ENCODE measurements at regions not wholly inside any gene's neighbourhood (a gene's known extent, or its start where the extent isn't known, plus 50 kb on each side); places are given as distances from the start of the nearest gene placed in this dataset.

DNA sequence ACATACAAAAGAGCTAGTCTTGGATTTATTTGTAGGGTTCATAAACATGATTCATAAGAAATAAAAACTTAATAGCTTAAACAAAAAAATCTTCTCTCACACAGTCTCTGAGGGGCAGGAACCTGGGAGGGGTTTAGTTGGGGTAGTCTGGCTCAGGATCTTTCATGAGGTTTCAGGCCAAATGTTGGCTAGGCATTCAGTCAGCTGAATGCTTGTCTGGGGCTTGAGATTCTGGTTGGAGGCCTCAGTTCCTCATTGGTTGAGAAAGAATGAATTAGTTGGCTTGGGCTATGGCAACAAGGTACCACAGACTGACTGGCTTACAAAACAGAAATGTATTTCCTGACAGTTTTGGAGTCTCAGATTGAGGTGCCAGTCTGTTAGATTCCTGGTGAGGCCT, 74.3 kb downstream of the ANKRD7 start:
- H3K27ac ChIP-seq (ENCODE audit: low read depth, low read length): no peak overlapping the region
- TF ChIP-seq EZH2phosphoT487 (conservative IDR thresholded peaks at IDR 0.05; ENCODE audit: low read length): no peak
- TF ChIP-seq, protein P1, sequence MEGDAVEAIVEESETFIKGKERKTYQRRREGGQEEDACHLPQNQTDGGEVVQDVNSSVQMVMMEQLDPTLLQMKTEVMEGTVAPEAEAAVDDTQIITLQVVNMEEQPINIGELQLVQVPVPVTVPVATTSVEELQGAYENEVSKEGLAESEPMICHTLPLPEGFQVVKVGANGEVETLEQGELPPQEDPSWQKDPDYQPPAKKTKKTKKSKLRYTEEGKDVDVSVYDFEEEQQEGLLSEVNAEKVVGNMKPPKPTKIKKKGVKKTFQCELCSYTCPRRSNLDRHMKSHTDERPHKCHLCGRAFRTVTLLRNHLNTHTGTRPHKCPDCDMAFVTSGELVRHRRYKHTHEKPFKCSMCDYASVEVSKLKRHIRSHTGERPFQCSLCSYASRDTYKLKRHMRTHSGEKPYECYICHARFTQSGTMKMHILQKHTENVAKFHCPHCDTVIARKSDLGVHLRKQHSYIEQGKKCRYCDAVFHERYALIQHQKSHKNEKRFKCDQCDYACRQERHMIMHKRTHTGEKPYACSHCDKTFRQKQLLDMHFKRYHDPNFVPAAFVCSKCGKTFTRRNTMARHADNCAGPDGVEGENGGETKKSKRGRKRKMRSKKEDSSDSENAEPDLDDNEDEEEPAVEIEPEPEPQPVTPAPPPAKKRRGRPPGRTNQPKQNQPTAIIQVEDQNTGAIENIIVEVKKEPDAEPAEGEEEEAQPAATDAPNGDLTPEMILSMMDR (IDR thresholded peaks at IDR 0.05; ENCODE audit: insufficient read depth, low read length, poor library complexity, severe bottlenecking): no peak
- H3K9me3 ChIP-seq (ENCODE audit: insufficient read depth, low read length): no peaks in the 10 kb centered on the region
- no peaks in the 10 kb centered on the region for H4K20me1 ChIP-seq (ENCODE audit: low read depth, low read length)
- H3K4me2 ChIP-seq (ENCODE audit: low read depth, low read length, poor library complexity, severe bottlenecking): no peak overlapping the region
- H2AFZ ChIP-seq (ENCODE audit: low read depth, low read length, severe bottlenecking): no peak overlapping the region
- H3K79me2 ChIP-seq (ENCODE audit: insufficient read depth, low read length): no peaks in the 10 kb centered on the region
- H3K27me3 ChIP-seq (ENCODE audit: low read length): no peaks in the 10 kb centered on the region
- H3K4me3 ChIP-seq (ENCODE audit: insufficient read depth, low read length, poor library complexity, severe bottlenecking): no peak overlapping the region
- no peaks in the 10 kb centered on the region for H3F3A ChIP-seq (ENCODE audit: insufficient read depth)
- no peak overlapping the region for H3K9ac ChIP-seq (ENCODE audit: low read length)
- no peaks in the 10 kb centered on the region for H3K9me2 ChIP-seq (replicated peaks; ENCODE audit: insufficient read depth, low read length)
- no peaks in the 10 kb centered on the region for H3K36me3 ChIP-seq (ENCODE audit: low read length)

DNA sequence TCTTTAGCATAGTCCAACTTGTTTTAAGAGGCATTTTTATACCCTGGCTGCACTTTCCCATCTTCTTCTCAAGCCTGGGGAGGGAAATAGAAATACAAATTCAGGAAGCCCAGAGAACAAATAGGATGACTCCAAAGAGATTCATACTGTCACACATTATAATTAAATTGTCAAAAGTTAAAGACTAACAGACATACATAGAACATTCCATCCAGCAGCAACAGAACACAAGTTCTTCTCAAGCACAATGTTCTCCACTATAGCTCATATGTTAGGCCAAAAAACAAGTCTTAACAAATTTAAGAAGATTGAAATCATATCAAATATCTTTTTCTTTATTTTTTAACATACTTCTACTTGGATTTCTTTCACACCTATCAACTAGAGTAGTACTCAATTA, 75.7 kb downstream of the ANKRD7 start:
- H3K79me2 ChIP-seq (ENCODE audit: insufficient read depth, low read length): no peaks in the 10 kb centered on the region

GRCh38 chr7:118304100-118304499, 79.6 kb downstream of the ANKRD7 start:
- H3K79me2 ChIP-seq (ENCODE audit: insufficient read depth, low read length): no peaks in the 10 kb centered on the region
- TF ChIP-seq, protein P1 (IDR thresholded peaks at IDR 0.05; ENCODE audit: insufficient read depth, low read length, poor library complexity, severe bottlenecking): no peak
- no peak for TF ChIP-seq EZH2phosphoT487 (conservative IDR thresholded peaks at IDR 0.05; ENCODE audit: low read length)
- no peak overlapping the region for H2AFZ ChIP-seq (ENCODE audit: low read depth, low read length, severe bottlenecking)
- H3K27ac ChIP-seq (ENCODE audit: low read depth, low read length): no peak overlapping the region
- no peaks in the 10 kb centered on the region for H3K27me3 ChIP-seq (ENCODE audit: low read length)
- H3K36me3 ChIP-seq (ENCODE audit: low read length): no peaks in the 10 kb centered on the region
- H3F3A ChIP-seq (ENCODE audit: insufficient read depth): no peaks in the 10 kb centered on the region
- H3K9me2 ChIP-seq (replicated peaks; ENCODE audit: insufficient read depth, low read length): no peaks in the 10 kb centered on the region
- H3K4me3 ChIP-seq (ENCODE audit: insufficient read depth, low read length, poor library complexity, severe bottlenecking): no peak overlapping the region
- H4K20me1 ChIP-seq (ENCODE audit: low read depth, low read length): no peaks in the 10 kb centered on the region
- no peaks in the 10 kb centered on the region for H3K9me3 ChIP-seq (ENCODE audit: insufficient read depth, low read length)
- H3K9ac ChIP-seq (ENCODE audit: low read length): no peak overlapping the region
- H3K4me2 ChIP-seq (ENCODE audit: low read depth, low read length, poor library complexity, severe bottlenecking): no peak overlapping the region

More for the DNA sequence above, 75.7 kb downstream of the ANKRD7 start:
- Histone ChIP-seq H3F3A (ENCODE audit: insufficient read depth) (no peaks in the 10 kb centered on the region), H4K20me1 (ENCODE audit: low read depth, low read length) (no peaks in the 10 kb centered on the region), H3K27ac (ENCODE audit: low read depth, low read length) (no peak overlapping the region), H2AFZ (ENCODE audit: low read depth, low read length, severe bottlenecking) (no peak overlapping the region), H3K9me3 (ENCODE audit: insufficient read depth, low read length) (no peaks in the 10 kb centered on the region), H3K4me2 (ENCODE audit: low read depth, low read length, poor library complexity, severe bottlenecking) (no peak overlapping the region), H3K27me3 (ENCODE audit: low read length) (no peaks in the 10 kb centered on the region), H3K4me3 (ENCODE audit: insufficient read depth, low read length, poor library complexity, severe bottlenecking) (no peak overlapping the region), H3K9me2 (replicated peaks; ENCODE audit: insufficient read depth, low read length) (no peaks in the 10 kb centered on the region), H3K9ac (ENCODE audit: low read length) (no peak overlapping the region), H3K36me3 (ENCODE audit: low read length) (no peaks in the 10 kb centered on the region)
- TF ChIP-seq EZH2phosphoT487 (conservative IDR thresholded peaks at IDR 0.05; ENCODE audit: low read length): no peak
- TF ChIP-seq, protein P1 (IDR thresholded peaks at IDR 0.05; ENCODE audit: insufficient read depth, low read length, poor library complexity, severe bottlenecking): no peak
